ENCODE measurements at regions not wholly inside any gene's neighbourhood (a gene's known extent, or its start where the extent isn't known, plus 50 kb on each side); places are given as distances from the start of the nearest gene placed in this dataset.

- TF ChIP-seq CTCF (IDR thresholded peaks at IDR 0.05), result no peak
- TF ChIP-seq POLR2A (IDR thresholded peaks at IDR 0.05), result no peak
Observed at GRCh38 chr11:70798296-70798695, 400.0 kb downstream of the CTTN start.
